ENCODE measurements at regions not wholly inside any gene's neighbourhood (a gene's known extent, or its start where the extent isn't known, plus 50 kb on each side); places are given as distances from the start of the nearest gene placed in this dataset.

DNA sequence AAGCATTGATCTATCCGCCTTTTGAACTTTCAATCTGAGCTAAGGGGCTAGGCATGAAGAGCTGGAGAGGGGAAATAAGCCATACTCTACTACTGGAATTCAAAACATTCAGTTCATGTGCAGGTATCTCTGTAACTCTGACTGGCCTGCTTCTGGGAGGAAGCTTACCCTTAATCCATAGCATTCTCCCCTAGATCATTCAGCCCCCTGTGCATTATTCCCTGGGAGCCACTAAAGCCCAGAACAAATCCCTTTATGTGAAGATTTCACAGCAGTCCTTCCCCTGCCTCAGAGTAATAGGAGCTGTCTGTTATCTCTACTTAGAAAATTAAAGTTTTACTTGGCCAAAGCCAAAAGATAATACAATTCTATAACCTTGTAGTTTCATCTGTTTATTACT lies 300.7 kb downstream of the SEC16B start:
- TF ChIP-seq, protein P1, sequence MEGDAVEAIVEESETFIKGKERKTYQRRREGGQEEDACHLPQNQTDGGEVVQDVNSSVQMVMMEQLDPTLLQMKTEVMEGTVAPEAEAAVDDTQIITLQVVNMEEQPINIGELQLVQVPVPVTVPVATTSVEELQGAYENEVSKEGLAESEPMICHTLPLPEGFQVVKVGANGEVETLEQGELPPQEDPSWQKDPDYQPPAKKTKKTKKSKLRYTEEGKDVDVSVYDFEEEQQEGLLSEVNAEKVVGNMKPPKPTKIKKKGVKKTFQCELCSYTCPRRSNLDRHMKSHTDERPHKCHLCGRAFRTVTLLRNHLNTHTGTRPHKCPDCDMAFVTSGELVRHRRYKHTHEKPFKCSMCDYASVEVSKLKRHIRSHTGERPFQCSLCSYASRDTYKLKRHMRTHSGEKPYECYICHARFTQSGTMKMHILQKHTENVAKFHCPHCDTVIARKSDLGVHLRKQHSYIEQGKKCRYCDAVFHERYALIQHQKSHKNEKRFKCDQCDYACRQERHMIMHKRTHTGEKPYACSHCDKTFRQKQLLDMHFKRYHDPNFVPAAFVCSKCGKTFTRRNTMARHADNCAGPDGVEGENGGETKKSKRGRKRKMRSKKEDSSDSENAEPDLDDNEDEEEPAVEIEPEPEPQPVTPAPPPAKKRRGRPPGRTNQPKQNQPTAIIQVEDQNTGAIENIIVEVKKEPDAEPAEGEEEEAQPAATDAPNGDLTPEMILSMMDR (IDR thresholded peaks at IDR 0.05), result no peak
- no peak for TF ChIP-seq POLR2A (IDR thresholded peaks at IDR 0.05)

Measured in uterus (tissue), 2 donors.